Astrocyte of the cerebellum (primary cell): ENCODE measurements at regions not wholly inside any gene's neighbourhood (a gene's known extent, or its start where the extent isn't known, plus 50 kb on each side); places are given as distances from the start of the nearest gene placed in this dataset.

ENCODE experiments used
- DNase-seq: peaks from one replicate; pipeline ENCODE4 v3.0.0-alpha.2; 2011; ENCODE audit warnings: low read depth
- H3K4me3 ChIP-seq: 2 replicates; pipeline ENCODE4 v1.5.1; 2011; ENCODE audit warnings: mild to moderate bottlenecking, low read depth, low read length, moderate library complexity
- CTCF ChIP-seq: IDR thresholded peaks from 2 replicates; pipeline ENCODE4 v1.5.1; 2012; ENCODE audit warnings: low read length, low read depth, moderate library complexity, mild to moderate bottlenecking; ENCODE audit errors: missing control alignments
- in situ Hi-C: cut with HindIII; loops from 2 replicates; pipeline ENCODE4 v1.10.0; 2017; ENCODE audit warnings: low sequenced_read_pairs

- in situ Hi-C loops = no loop called here
- TF ChIP-seq CTCF = no peak
- H3K4me3 ChIP-seq = no peak overlapping the region
- no peak for DNase-seq
Measured at GRCh38 chr14:95437715-95438114, 78.7 kb downstream of the SYNE3 start.

GRCh38 chr14:95436354-95436753 is 80.1 kb downstream of the SYNE3 start:
- no peak for DNase-seq
- TF ChIP-seq CTCF = no peak
- no peak overlapping the region for H3K4me3 ChIP-seq
- in situ Hi-C loops = no loop called here

GRCh38 chr14:95434121-95434520 is 82.3 kb downstream of the SYNE3 start:
- in situ Hi-C loops = no loop called here
- DNase-seq = no peak
- H3K4me3 ChIP-seq = no peak overlapping the region
- TF ChIP-seq CTCF = no peak

- no peak for TF ChIP-seq CTCF
- H3K4me3 ChIP-seq = no peak overlapping the region
- in situ Hi-C loops = no loop called here
- no peak for DNase-seq
Measured at GRCh38 chr14:95433094-95433478, 83.4 kb downstream of the SYNE3 start.

GRCh38 chr14:95432144-95433093 is 84.0 kb downstream of the SYNE3 start:
- DNase-seq = no peak
- in situ Hi-C loops = no loop called here
- TF ChIP-seq CTCF = peak; percentile 90
- H3K4me3 ChIP-seq = no peak overlapping the region

- TF ChIP-seq CTCF = peak; percentile 72
- DNase-seq = no peak
- H3K4me3 ChIP-seq = no peak overlapping the region
- in situ Hi-C loops = no loop called here
Measured at GRCh38 chr14:95431199-95432143, 85.0 kb downstream of the SYNE3 start.
